H9 (cell line): ENCODE measurements at regions not wholly inside any gene's neighbourhood (a gene's known extent, or its start where the extent isn't known, plus 50 kb on each side); places are given as distances from the start of the nearest gene placed in this dataset.

ENCODE experiments used
- DNase-seq: peaks from one replicate; pipeline ENCODE4 v3.0.0-alpha.2; 2017
- H2AFZ ChIP-seq: one replicate; pipeline ENCODE4 v1.6.1; 2013; ENCODE audit warnings: mild to moderate bottlenecking, low read length, control low read depth, moderate library complexity
- H2AK5ac ChIP-seq: 2 replicates; pipeline ENCODE4 v1.6.1; 2013; ENCODE audit warnings: low read length, control low read depth, mixed read lengths; ENCODE audit not compliant: insufficient read length
- H2BK120ac ChIP-seq: one replicate; pipeline ENCODE4 v1.6.1; 2013; ENCODE audit warnings: low read depth, mild to moderate bottlenecking, low read length, control low read depth, inconsistent platforms; ENCODE audit not compliant: poor library complexity, severe bottlenecking
- H2BK12ac ChIP-seq: 2 replicates; pipeline ENCODE4 v1.6.1; 2013; ENCODE audit warnings: low read length, control low read depth, mixed read lengths, low read depth; ENCODE audit not compliant: insufficient read length
- H2BK15ac ChIP-seq: 2 replicates; pipeline ENCODE4 v1.6.1; 2013; ENCODE audit warnings: low read depth, low read length, control low read depth
- H2BK20ac ChIP-seq: one replicate; pipeline ENCODE4 v1.6.1; 2013; ENCODE audit warnings: low read depth, mild to moderate bottlenecking, low read length, control low read depth, inconsistent platforms; ENCODE audit not compliant: poor library complexity, severe bottlenecking
- H2BK5ac ChIP-seq: 2 replicates; pipeline ENCODE4 v1.6.1; 2013; ENCODE audit warnings: low read length, control low read depth, mixed read lengths; ENCODE audit not compliant: insufficient read length
- H3K14ac ChIP-seq: 2 replicates; pipeline ENCODE4 v1.6.1; 2013; ENCODE audit warnings: low read length, control low read depth; ENCODE audit not compliant: insufficient read depth
- H3K18ac ChIP-seq: 2 replicates; pipeline ENCODE4 v1.6.1; 2013; ENCODE audit warnings: low read depth, mild to moderate bottlenecking, mixed read lengths, low read length, control low read depth; ENCODE audit not compliant: insufficient read length
- H3K23ac ChIP-seq: 2 replicates; pipeline ENCODE4 v1.6.1; 2013; ENCODE audit warnings: low read length, control low read depth, mixed read lengths, low read depth; ENCODE audit not compliant: insufficient read length
- H3K23me2 ChIP-seq: 2 replicates; pipeline ENCODE4 v1.6.1; 2013; ENCODE audit warnings: low read depth, mild to moderate bottlenecking, mixed read lengths, low read length, control low read depth; ENCODE audit not compliant: insufficient read length, poor library complexity, severe bottlenecking
- H3K27ac ChIP-seq: 2 replicates; pipeline ENCODE4 v1.5.1; 2013; ENCODE audit warnings: low read length, control low read depth, mixed read lengths, low read depth; ENCODE audit not compliant: insufficient read length
- H3K27me3 ChIP-seq: 2 replicates; pipeline ENCODE4 v1.6.1; 2013; ENCODE audit warnings: low read length, control low read depth, inconsistent platforms; ENCODE audit not compliant: insufficient read depth
- H3K4ac ChIP-seq: 2 replicates; pipeline ENCODE4 v1.6.1; 2013; ENCODE audit warnings: low read depth, mild to moderate bottlenecking, control low read depth, inconsistent platforms, low read length, moderate library complexity
- H3K4me1 ChIP-seq: 2 replicates; pipeline ENCODE4 v1.6.1; 2013; ENCODE audit warnings: low read length, control low read depth, inconsistent platforms; ENCODE audit not compliant: insufficient read depth
- H3K4me2 ChIP-seq: 2 replicates; pipeline ENCODE4 v1.6.1; 2013; ENCODE audit warnings: low read length, control low read depth, mixed read lengths; ENCODE audit not compliant: insufficient read length, insufficient read depth
- H3K56ac ChIP-seq: 2 replicates; pipeline ENCODE4 v1.6.1; 2013; ENCODE audit warnings: low read depth, mild to moderate bottlenecking, mixed read lengths, low read length, control low read depth; ENCODE audit not compliant: insufficient read length
- H3K79me1 ChIP-seq: 2 replicates; pipeline ENCODE4 v1.6.1; 2013; ENCODE audit warnings: low read depth, mild to moderate bottlenecking, moderate library complexity, low read length, control low read depth, inconsistent platforms; ENCODE audit not compliant: insufficient read depth, poor library complexity, severe bottlenecking
- H3K79me2 ChIP-seq: 2 replicates; pipeline ENCODE4 v1.6.1; 2013; ENCODE audit warnings: low read length, control low read depth, inconsistent platforms; ENCODE audit not compliant: insufficient read depth
- H3K9ac ChIP-seq: 2 replicates; pipeline ENCODE4 v1.6.1; 2013; ENCODE audit warnings: low read length, control low read depth, mixed read lengths; ENCODE audit not compliant: insufficient read length; ENCODE audit errors: extremely low read depth
- H3K9me3 ChIP-seq: one replicate; pipeline ENCODE4 v1.6.1; 2013; ENCODE audit warnings: low read depth, low read length, inconsistent platforms; ENCODE audit not compliant: control insufficient read depth
- H3T11ph ChIP-seq: one replicate; pipeline ENCODE4 v1.6.1; 2013; ENCODE audit warnings: mild to moderate bottlenecking, low read length, control low read depth, inconsistent platforms
- H4K20me1 ChIP-seq: one replicate; pipeline ENCODE4 v1.6.1; 2013; ENCODE audit not compliant: control insufficient read depth, insufficient read length, insufficient read depth
- H4K5ac ChIP-seq: 2 replicates; pipeline ENCODE4 v1.6.1; 2013; ENCODE audit warnings: low read depth, mild to moderate bottlenecking, mixed read lengths, low read length, control low read depth; ENCODE audit not compliant: insufficient read length
- H4K8ac ChIP-seq: replicated peaks from 2 replicates; pipeline ENCODE4 v1.6.1; 2013; ENCODE audit warnings: low read length, control low read depth, mixed read lengths, low read depth; ENCODE audit not compliant: insufficient read length
- H4K91ac ChIP-seq: 2 replicates; pipeline ENCODE4 v1.6.1; 2013; ENCODE audit warnings: low read depth, mild to moderate bottlenecking, moderate library complexity, mixed read lengths, low read length, control low read depth; ENCODE audit not compliant: insufficient read length
- H3K27ac Mint-ChIP-seq, 3 experiments: 2 replicates in 2 of 3; 3 replicates in 1 of 3; pipeline ENCODE4 v1.8.0; 2020 to 2021; ENCODE audit warnings: mixed read lengths in 3 of 3, mild to moderate bottlenecking in 1 of 3, moderate library complexity in 1 of 3
- H3K27me3 Mint-ChIP-seq: 2 replicates; pipeline ENCODE4 v1.8.0; 2021; ENCODE audit warnings: low read depth, mild to moderate bottlenecking, moderate library complexity, mixed read lengths
- H3K36me3 Mint-ChIP-seq, 3 experiments: 2 replicates in 2 of 3; 3 replicates in 1 of 3; pipeline ENCODE4 v1.8.0; 2020 to 2021; ENCODE audit warnings: low read depth in 3 of 3, mixed read lengths in 3 of 3; ENCODE audit not compliant: insufficient read depth in 1 of 3
- H3K4me1 Mint-ChIP-seq, 2 experiments: 2 replicates each; pipeline ENCODE4 v1.8.0; 2020; ENCODE audit warnings: mixed read lengths in 2 of 2
- H3K4me3 Mint-ChIP-seq, 2 experiments: 2 replicates in 1 of 2; 3 replicates in 1 of 2; pipeline ENCODE4 v1.8.0; 2020 to 2021; ENCODE audit warnings: mild to moderate bottlenecking in 2 of 2, mixed read lengths in 2 of 2, moderate library complexity in 1 of 2
- H3K9me3 Mint-ChIP-seq, 2 experiments: 2 replicates in 1 of 2; 3 replicates in 1 of 2; pipeline ENCODE4 v1.8.0; 2020; ENCODE audit warnings: mild to moderate bottlenecking in 2 of 2, mixed read lengths in 2 of 2, moderate library complexity in 1 of 2
- TF ChIP-seq, protein P1 (sequence below): fragments of 200-600 bp; sonication (generic); conservative IDR thresholded peaks from 3 replicates; pipeline ENCODE4 v1.8.0; 2021; ENCODE audit warnings: antibody characterized with exemption, mild to moderate bottlenecking

DNA sequence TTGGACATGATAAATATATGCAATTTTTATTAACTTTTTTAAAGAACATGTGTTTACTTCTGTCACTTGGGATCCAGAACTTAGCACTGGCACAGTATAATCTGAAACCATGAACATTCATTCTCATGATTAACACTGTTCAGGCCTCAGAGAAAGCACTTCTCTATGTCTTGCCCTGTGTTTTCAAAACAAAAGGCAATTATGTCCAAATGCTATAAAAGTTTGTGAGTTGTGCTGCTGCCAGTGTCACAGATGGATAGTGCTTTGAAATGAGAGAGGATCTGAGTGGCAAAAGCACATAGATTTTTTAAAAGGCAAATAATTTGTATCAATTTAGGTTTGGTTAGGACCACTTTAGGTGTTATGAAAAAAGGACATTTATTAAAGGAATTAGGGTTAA, 470.5 kb upstream of the FAM98A start:
- H4K91ac ChIP-seq = no peak overlapping the region
- no peak overlapping the region for H4K8ac ChIP-seq
- no peaks in the 10 kb centered on the region for H3K23me2 ChIP-seq
- no peak overlapping the region for H2BK5ac ChIP-seq
- no peak overlapping the region for H2BK20ac ChIP-seq
- DNase-seq = no peak
- no peaks in the 10 kb centered on the region for H3K4me1 ChIP-seq
- no peaks in the 10 kb centered on the region for H3K27me3 ChIP-seq
- H3K4me2 ChIP-seq = no peak overlapping the region
- Mint-ChIP-seq H3K27ac (no peak overlapping the region), H3K4me3 (no peak overlapping the region), H3K36me3 (peaks cover 0 to 13% (median 2%) of the 10 kb centered on the region in 3 experiments; a peak in 5 of 7 replicates), H3K4me1 (no peaks in the 10 kb centered on the region), H3K27me3 (no peaks in the 10 kb centered on the region), H3K9me3 (peaks cover 12 to 17% of the 10 kb centered on the region in 2 experiments; a peak in 4 of 5 replicates)
- no peak overlapping the region for H3K23ac ChIP-seq
- H2BK15ac ChIP-seq = no peak overlapping the region
- no peaks in the 10 kb centered on the region for H3K9me3 ChIP-seq
- H3K9ac ChIP-seq = no peak overlapping the region
- no peak overlapping the region for H2AFZ ChIP-seq
- H3K79me2 ChIP-seq = no peaks in the 10 kb centered on the region
- H3T11ph ChIP-seq = no peak overlapping the region
- H3K18ac ChIP-seq = no peak overlapping the region
- H2BK12ac ChIP-seq = no peak overlapping the region
- no peak overlapping the region for H3K56ac ChIP-seq
- H3K14ac ChIP-seq = no peak overlapping the region
- no peak overlapping the region for H3K27ac ChIP-seq
- TF ChIP-seq, protein P1, sequence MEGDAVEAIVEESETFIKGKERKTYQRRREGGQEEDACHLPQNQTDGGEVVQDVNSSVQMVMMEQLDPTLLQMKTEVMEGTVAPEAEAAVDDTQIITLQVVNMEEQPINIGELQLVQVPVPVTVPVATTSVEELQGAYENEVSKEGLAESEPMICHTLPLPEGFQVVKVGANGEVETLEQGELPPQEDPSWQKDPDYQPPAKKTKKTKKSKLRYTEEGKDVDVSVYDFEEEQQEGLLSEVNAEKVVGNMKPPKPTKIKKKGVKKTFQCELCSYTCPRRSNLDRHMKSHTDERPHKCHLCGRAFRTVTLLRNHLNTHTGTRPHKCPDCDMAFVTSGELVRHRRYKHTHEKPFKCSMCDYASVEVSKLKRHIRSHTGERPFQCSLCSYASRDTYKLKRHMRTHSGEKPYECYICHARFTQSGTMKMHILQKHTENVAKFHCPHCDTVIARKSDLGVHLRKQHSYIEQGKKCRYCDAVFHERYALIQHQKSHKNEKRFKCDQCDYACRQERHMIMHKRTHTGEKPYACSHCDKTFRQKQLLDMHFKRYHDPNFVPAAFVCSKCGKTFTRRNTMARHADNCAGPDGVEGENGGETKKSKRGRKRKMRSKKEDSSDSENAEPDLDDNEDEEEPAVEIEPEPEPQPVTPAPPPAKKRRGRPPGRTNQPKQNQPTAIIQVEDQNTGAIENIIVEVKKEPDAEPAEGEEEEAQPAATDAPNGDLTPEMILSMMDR = no peak
- no peak overlapping the region for H2AK5ac ChIP-seq
- no peaks in the 10 kb centered on the region for H4K20me1 ChIP-seq
- H3K4ac ChIP-seq = no peak overlapping the region
- no peak overlapping the region for H2BK120ac ChIP-seq
- no peak overlapping the region for H4K5ac ChIP-seq
- no peaks in the 10 kb centered on the region for H3K79me1 ChIP-seq
